ENCODE measurements at regions not wholly inside any gene's neighbourhood (a gene's known extent, or its start where the extent isn't known, plus 50 kb on each side); places are given as distances from the start of the nearest gene placed in this dataset.

- intact Hi-C loops (cut with DNase I): no loop called here
- Histone ChIP-seq H3K27me3 (no peaks in the 10 kb centered on the region), H3K27ac (no peak overlapping the region), H3K9me3 (no peaks in the 10 kb centered on the region), H3K9ac (ENCODE audit: low read depth in 2 of 2, low read length in 2 of 2) (no peak overlapping the region), H3K4me3 (no peak overlapping the region), H3K4me1 (no peaks in the 10 kb centered on the region), H3K36me3 (no peaks in the 10 kb centered on the region)
- no peak for TF ChIP-seq CTCF (IDR thresholded peaks at IDR 0.05)
- no peak for DNase-seq
Observed at GRCh38 chr1:219824338-219824737, 104.0 kb downstream of the SLC30A10 start.

- intact Hi-C loops (cut with DNase I): no loop called here
- no peaks in the 10 kb centered on the region for H3K9me3 ChIP-seq
- no peak for TF ChIP-seq CTCF (IDR thresholded peaks at IDR 0.05)
- H3K4me1 ChIP-seq: no peaks in the 10 kb centered on the region
- H3K4me3 ChIP-seq: no peak overlapping the region
- H3K27me3 ChIP-seq: no peaks in the 10 kb centered on the region
- H3K9ac ChIP-seq (ENCODE audit: low read depth in 2 of 2, low read length in 2 of 2): no peak overlapping the region
- no peak for DNase-seq
- no peaks in the 10 kb centered on the region for H3K36me3 ChIP-seq
- no peak overlapping the region for H3K27ac ChIP-seq
Observed at GRCh38 chr1:219820551-219820950, 107.8 kb downstream of the SLC30A10 start.

- no peak overlapping the region for H3K9ac ChIP-seq (ENCODE audit: low read depth in 2 of 2, low read length in 2 of 2)
- intact Hi-C loops (cut with DNase I): no loop called here
- no peak for DNase-seq
- no peaks in the 10 kb centered on the region for H3K27me3 ChIP-seq
- H3K27ac ChIP-seq: no peak overlapping the region
- H3K36me3 ChIP-seq: no peaks in the 10 kb centered on the region
- no peaks in the 10 kb centered on the region for H3K9me3 ChIP-seq
- no peak overlapping the region for H3K4me3 ChIP-seq
- no peaks in the 10 kb centered on the region for H3K4me1 ChIP-seq
- TF ChIP-seq CTCF (IDR thresholded peaks at IDR 0.05): no peak
Observed at GRCh38 chr1:219817914-219818313, 110.4 kb downstream of the SLC30A10 start.

GRCh38 chr1:219813294-219813693, 115.1 kb downstream of the SLC30A10 start:
- Histone ChIP-seq H3K4me3 (no peak overlapping the region), H3K27ac (no peak overlapping the region), H3K27me3 (no peaks in the 10 kb centered on the region), H3K36me3 (no peaks in the 10 kb centered on the region), H3K9ac (ENCODE audit: low read depth in 2 of 2, low read length in 2 of 2) (no peak overlapping the region), H3K4me1 (no peaks in the 10 kb centered on the region), H3K9me3 (no peaks in the 10 kb centered on the region)
- no peak for TF ChIP-seq CTCF (IDR thresholded peaks at IDR 0.05)
- intact Hi-C loops (cut with DNase I): loop anchor here (5.0 kb wide), 1 partner anchor 1481 kb away; no protein-coding TSS in a partner anchor
- DNase-seq: no peak

- Histone ChIP-seq H3K9ac (ENCODE audit: low read depth in 2 of 2, low read length in 2 of 2) (no peak overlapping the region), H3K9me3 (no peaks in the 10 kb centered on the region), H3K36me3 (no peaks in the 10 kb centered on the region), H3K4me1 (no peaks in the 10 kb centered on the region), H3K27ac (no peak overlapping the region), H3K27me3 (no peaks in the 10 kb centered on the region), H3K4me3 (no peak overlapping the region)
- no peak for DNase-seq
- peak; percentile 48 for TF ChIP-seq CTCF (IDR thresholded peaks at IDR 0.05)
- intact Hi-C loops (cut with DNase I): loop anchor here (5.0 kb wide), 1 partner anchor 1480 kb away; no protein-coding TSS in a partner anchor
Observed at GRCh38 chr1:219812491-219813203, 115.7 kb downstream of the SLC30A10 start.

Data from colonic mucosa (tissue), 4 donors.